Kidney epithelial cell (primary cell): ENCODE measurements at regions not wholly inside any gene's neighbourhood (a gene's known extent, or its start where the extent isn't known, plus 50 kb on each side); places are given as distances from the start of the nearest gene placed in this dataset.

ENCODE experiments used
- DNase-seq: peaks from one replicate; pipeline ENCODE4 v3.0.0-alpha.2; 2010; ENCODE audit warnings: low read depth
- H3K27me3 ChIP-seq: 2 replicates; pipeline ENCODE4 v1.6.0; 2011; ENCODE audit warnings: low read length; ENCODE audit not compliant: control insufficient read depth, insufficient read depth
- H3K36me3 ChIP-seq: 2 replicates; pipeline ENCODE4 v1.5.1; 2011; ENCODE audit warnings: low read length; ENCODE audit not compliant: control insufficient read depth, insufficient read depth
- H3K4me3 ChIP-seq: 2 replicates; pipeline ENCODE4 v1.5.1; 2011; ENCODE audit warnings: low read depth, mild to moderate bottlenecking, control low read depth, low read length
- CTCF ChIP-seq: IDR thresholded peaks from 2 replicates; pipeline ENCODE4 v1.5.1; 2011; ENCODE audit warnings: mild to moderate bottlenecking, moderate library complexity, low read length, control low read depth, inconsistent platforms; ENCODE audit not compliant: insufficient read depth, poor library complexity, severe bottlenecking

GRCh38 chr10:100672199-100672598 lies 73.2 kb upstream of the PAX2 start:
- Histone ChIP-seq H3K36me3 (no peaks in the 10 kb centered on the region), H3K4me3 (no peak overlapping the region), H3K27me3 (peaks cover 55% of the 10 kb centered on the region)
- no peak for TF ChIP-seq CTCF
- no peak for DNase-seq

GRCh38 chr10:100677290-100677945 lies 68.0 kb upstream of the PAX2 start:
- no peak for TF ChIP-seq CTCF
- H3K4me3 ChIP-seq = no peak overlapping the region
- DNase-seq = no peak
- H3K36me3 ChIP-seq = no peaks in the 10 kb centered on the region
- H3K27me3 ChIP-seq = peaks cover 27% of the 10 kb centered on the region

GRCh38 chr10:100679327-100679726 lies 66.1 kb upstream of the PAX2 start:
- no peak overlapping the region for H3K4me3 ChIP-seq
- DNase-seq = no peak
- peaks cover 36% of the 10 kb centered on the region for H3K27me3 ChIP-seq
- no peak for TF ChIP-seq CTCF
- no peaks in the 10 kb centered on the region for H3K36me3 ChIP-seq

GRCh38 chr10:100683004-100683403 lies 62.4 kb upstream of the PAX2 start:
- no peak overlapping the region for H3K4me3 ChIP-seq
- peaks cover 65% of the 10 kb centered on the region for H3K27me3 ChIP-seq
- H3K36me3 ChIP-seq = no peaks in the 10 kb centered on the region
- DNase-seq = no peak
- TF ChIP-seq CTCF = no peak

- peaks cover 71% of the 10 kb centered on the region for H3K27me3 ChIP-seq
- H3K4me3 ChIP-seq = no peak overlapping the region
- no peak for TF ChIP-seq CTCF
- no peak for DNase-seq
- no peaks in the 10 kb centered on the region for H3K36me3 ChIP-seq
Observed at GRCh38 chr10:100683545-100684300, 61.7 kb upstream of the PAX2 start.

- no peak for TF ChIP-seq CTCF
- H3K27me3 ChIP-seq = peaks cover 80% of the 10 kb centered on the region
Observed at GRCh38 chr10:100684688-100685235, 60.6 kb upstream of the PAX2 start.

More at GRCh38 chr10:100684688-100685235, 60.6 kb upstream of the PAX2 start:
- no peak for DNase-seq
- Histone ChIP-seq H3K36me3 (no peaks in the 10 kb centered on the region), H3K4me3 (no peak overlapping the region)
